Fibroblast of lung (primary cell): ENCODE measurements at regions not wholly inside any gene's neighbourhood (a gene's known extent, or its start where the extent isn't known, plus 50 kb on each side); places are given as distances from the start of the nearest gene placed in this dataset.

Experiments
- DNase-seq, 2 donors: peaks; one replicate each; pipeline versions ENCODE4 v3.0.0 to v3.0.0-alpha.2; 2010; ENCODE audit warnings: low read depth in 2 of 2
- H2AFZ ChIP-seq: 2 replicates; pipeline ENCODE4 v1.5.1; 2012; ENCODE audit warnings: low read length, control low read depth, inconsistent platforms
- H3K27ac ChIP-seq: 2 replicates; pipeline ENCODE4 v1.5.1; 2011; ENCODE audit warnings: low read length, control low read depth; ENCODE audit not compliant: insufficient read depth
- H3K27me3 ChIP-seq: 2 replicates; pipeline ENCODE4 v1.5.1; 2011; ENCODE audit warnings: mild to moderate bottlenecking, low read length; ENCODE audit not compliant: control insufficient read depth, insufficient read depth
- H3K36me3 ChIP-seq: 2 replicates; pipeline ENCODE4 v1.5.1; 2011; ENCODE audit warnings: low read length; ENCODE audit not compliant: control insufficient read depth, insufficient read depth
- H3K4me1 ChIP-seq: 2 replicates; pipeline ENCODE4 v1.5.1; 2011; ENCODE audit warnings: low read length; ENCODE audit not compliant: control insufficient read depth, insufficient read depth; ENCODE audit errors: extremely low read depth
- H3K4me2 ChIP-seq: 2 replicates; pipeline ENCODE4 v1.5.1; 2011; ENCODE audit warnings: low read length, control low read depth; ENCODE audit not compliant: insufficient read depth; ENCODE audit errors: extremely low read depth
- H3K4me3 ChIP-seq, 4 experiments: fragments of 200-600 bp in 1 of 4; sonication (generic) in 1 of 4; replicated peaks in 1 of 4; 2 replicates each; pipeline ENCODE4 v1.5.1; 2011 to 2016; ENCODE audit warnings: low read length in 4 of 4, low read depth in 3 of 4, mild to moderate bottlenecking in 3 of 4, control low read depth in 2 of 4, inconsistent platforms in 1 of 4, mixed read lengths in 1 of 4; ENCODE audit not compliant: insufficient read depth in 1 of 4; ENCODE audit errors: control extremely low read depth in 1 of 4
- H3K79me2 ChIP-seq: 2 replicates; pipeline ENCODE4 v1.5.1; 2012; ENCODE audit warnings: mild to moderate bottlenecking, low read length, inconsistent platforms; ENCODE audit not compliant: control insufficient read depth, insufficient read depth
- H3K9ac ChIP-seq: 2 replicates; pipeline ENCODE4 v1.5.1; 2011; ENCODE audit warnings: mild to moderate bottlenecking, low read length, control low read depth; ENCODE audit not compliant: insufficient read depth
- H3K9me3 ChIP-seq: 2 replicates; pipeline ENCODE4 v1.5.1; 2012; ENCODE audit warnings: low read depth, low read length; ENCODE audit not compliant: control insufficient read depth, insufficient read depth
- H4K20me1 ChIP-seq: 2 replicates; pipeline ENCODE4 v1.5.1; 2011; ENCODE audit warnings: low read length; ENCODE audit not compliant: control insufficient read depth, insufficient read depth; ENCODE audit errors: extremely low read depth
- EZH2 ChIP-seq: IDR thresholded peaks from 2 replicates; pipeline ENCODE4 v1.5.1; 2012; ENCODE audit warnings: low read length, control low read depth, mild to moderate bottlenecking; ENCODE audit errors: missing control alignments
- TF ChIP-seq, protein P1 (sequence below), 2 donors: IDR thresholded peaks in 1 of 2; conservative IDR thresholded peaks in 1 of 2; 1 replicate in 1 of 2; 2 replicates in 1 of 2; pipeline ENCODE4 v1.5.1; 2011 to 2012; ENCODE audit warnings: low read length in 2 of 2, control low read depth in 1 of 2, inconsistent platforms in 1 of 2, low read depth in 1 of 2, mild to moderate bottlenecking in 1 of 2

GRCh38 chr10:64486149-64486548, 964.9 kb downstream of the REEP3 start:
- Histone ChIP-seq H3K36me3 (no peaks in the 10 kb centered on the region), H2AFZ (no peak overlapping the region), H3K9ac (no peak overlapping the region), H3K4me1 (peaks cover 6% of the 10 kb centered on the region), H3K79me2 (no peaks in the 10 kb centered on the region), H3K27ac (no peak overlapping the region), H3K4me2 (no peak overlapping the region), H4K20me1 (no peaks in the 10 kb centered on the region), H3K4me3 (no peak overlapping the region), H3K9me3 (no peaks in the 10 kb centered on the region), H3K27me3 (no peaks in the 10 kb centered on the region)
- DNase-seq, result peak; percentile 63 to 81
- TF ChIP-seq, protein P1, sequence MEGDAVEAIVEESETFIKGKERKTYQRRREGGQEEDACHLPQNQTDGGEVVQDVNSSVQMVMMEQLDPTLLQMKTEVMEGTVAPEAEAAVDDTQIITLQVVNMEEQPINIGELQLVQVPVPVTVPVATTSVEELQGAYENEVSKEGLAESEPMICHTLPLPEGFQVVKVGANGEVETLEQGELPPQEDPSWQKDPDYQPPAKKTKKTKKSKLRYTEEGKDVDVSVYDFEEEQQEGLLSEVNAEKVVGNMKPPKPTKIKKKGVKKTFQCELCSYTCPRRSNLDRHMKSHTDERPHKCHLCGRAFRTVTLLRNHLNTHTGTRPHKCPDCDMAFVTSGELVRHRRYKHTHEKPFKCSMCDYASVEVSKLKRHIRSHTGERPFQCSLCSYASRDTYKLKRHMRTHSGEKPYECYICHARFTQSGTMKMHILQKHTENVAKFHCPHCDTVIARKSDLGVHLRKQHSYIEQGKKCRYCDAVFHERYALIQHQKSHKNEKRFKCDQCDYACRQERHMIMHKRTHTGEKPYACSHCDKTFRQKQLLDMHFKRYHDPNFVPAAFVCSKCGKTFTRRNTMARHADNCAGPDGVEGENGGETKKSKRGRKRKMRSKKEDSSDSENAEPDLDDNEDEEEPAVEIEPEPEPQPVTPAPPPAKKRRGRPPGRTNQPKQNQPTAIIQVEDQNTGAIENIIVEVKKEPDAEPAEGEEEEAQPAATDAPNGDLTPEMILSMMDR (conservative IDR thresholded peaks at IDR 0.05 in 1 of 2, IDR thresholded peaks at IDR 0.05 in 1 of 2; ENCODE audit: low read depth in 1 of 2, low read length in 2 of 2), result no peak
- TF ChIP-seq EZH2, result no peak

GRCh38 chr10:64486901-64487300, 965.7 kb downstream of the REEP3 start:
- Histone ChIP-seq H3K4me3 (no peak overlapping the region), H3K4me1 (peaks cover 6% of the 10 kb centered on the region), H2AFZ (no peak overlapping the region), H4K20me1 (no peaks in the 10 kb centered on the region), H3K9me3 (no peaks in the 10 kb centered on the region), H3K9ac (no peak overlapping the region), H3K27ac (no peak overlapping the region), H3K4me2 (no peak overlapping the region), H3K27me3 (no peaks in the 10 kb centered on the region), H3K36me3 (no peaks in the 10 kb centered on the region), H3K79me2 (no peaks in the 10 kb centered on the region)
- TF ChIP-seq, protein P1 (conservative IDR thresholded peaks at IDR 0.05 in 1 of 2, IDR thresholded peaks at IDR 0.05 in 1 of 2; ENCODE audit: low read depth in 1 of 2, low read length in 2 of 2), result no peak
- TF ChIP-seq EZH2, result no peak
- DNase-seq, result no peak

DNA sequence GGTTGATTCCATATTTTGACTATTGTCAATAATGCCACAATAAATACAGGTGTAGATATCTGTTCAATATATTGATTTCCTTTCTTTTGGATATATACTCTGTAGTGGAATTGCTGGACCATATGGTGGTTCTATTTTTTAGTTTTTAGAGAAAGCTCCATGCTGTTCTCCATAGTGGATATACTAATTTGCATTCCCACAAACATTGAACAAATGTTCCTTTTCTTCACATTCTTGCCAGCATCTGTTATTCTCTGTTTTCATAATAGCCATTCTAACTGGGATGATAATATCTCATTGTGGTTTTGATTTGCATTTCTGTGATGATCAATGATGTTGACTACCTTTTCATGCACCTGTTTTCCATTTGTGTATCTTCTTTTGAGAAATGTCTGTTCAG, 973.7 kb downstream of the REEP3 start:
- Histone ChIP-seq H3K4me3 (no peak overlapping the region), H3K4me2 (no peak overlapping the region), H3K79me2 (no peaks in the 10 kb centered on the region), H3K9ac (no peak overlapping the region), H3K9me3 (no peaks in the 10 kb centered on the region), H2AFZ (no peak overlapping the region), H4K20me1 (no peaks in the 10 kb centered on the region), H3K36me3 (no peaks in the 10 kb centered on the region), H3K4me1 (no peaks in the 10 kb centered on the region), H3K27ac (no peak overlapping the region), H3K27me3 (no peaks in the 10 kb centered on the region)
- TF ChIP-seq, protein P1 (conservative IDR thresholded peaks at IDR 0.05 in 1 of 2, IDR thresholded peaks at IDR 0.05 in 1 of 2; ENCODE audit: low read depth in 1 of 2, low read length in 2 of 2), result no peak
- no peak for TF ChIP-seq EZH2
- DNase-seq, result no peak
